H9 (cell line): ENCODE measurements at regions not wholly inside any gene's neighbourhood (a gene's known extent, or its start where the extent isn't known, plus 50 kb on each side); places are given as distances from the start of the nearest gene placed in this dataset.

ENCODE experiments used
- DNase-seq: peaks from one replicate; pipeline ENCODE4 v3.0.0-alpha.2; 2017
- H2AFZ ChIP-seq: one replicate; pipeline ENCODE4 v1.6.1; 2013; ENCODE audit warnings: mild to moderate bottlenecking, low read length, control low read depth, moderate library complexity
- H2AK5ac ChIP-seq: 2 replicates; pipeline ENCODE4 v1.6.1; 2013; ENCODE audit warnings: low read length, control low read depth, mixed read lengths; ENCODE audit not compliant: insufficient read length
- H2BK120ac ChIP-seq: one replicate; pipeline ENCODE4 v1.6.1; 2013; ENCODE audit warnings: low read depth, mild to moderate bottlenecking, low read length, control low read depth, inconsistent platforms; ENCODE audit not compliant: poor library complexity, severe bottlenecking
- H2BK12ac ChIP-seq: 2 replicates; pipeline ENCODE4 v1.6.1; 2013; ENCODE audit warnings: low read length, control low read depth, mixed read lengths, low read depth; ENCODE audit not compliant: insufficient read length
- H2BK15ac ChIP-seq: 2 replicates; pipeline ENCODE4 v1.6.1; 2013; ENCODE audit warnings: low read depth, low read length, control low read depth
- H2BK20ac ChIP-seq: one replicate; pipeline ENCODE4 v1.6.1; 2013; ENCODE audit warnings: low read depth, mild to moderate bottlenecking, low read length, control low read depth, inconsistent platforms; ENCODE audit not compliant: poor library complexity, severe bottlenecking
- H2BK5ac ChIP-seq: 2 replicates; pipeline ENCODE4 v1.6.1; 2013; ENCODE audit warnings: low read length, control low read depth, mixed read lengths; ENCODE audit not compliant: insufficient read length
- H3K14ac ChIP-seq: 2 replicates; pipeline ENCODE4 v1.6.1; 2013; ENCODE audit warnings: low read length, control low read depth; ENCODE audit not compliant: insufficient read depth
- H3K18ac ChIP-seq: 2 replicates; pipeline ENCODE4 v1.6.1; 2013; ENCODE audit warnings: low read depth, mild to moderate bottlenecking, mixed read lengths, low read length, control low read depth; ENCODE audit not compliant: insufficient read length
- H3K23ac ChIP-seq: 2 replicates; pipeline ENCODE4 v1.6.1; 2013; ENCODE audit warnings: low read length, control low read depth, mixed read lengths, low read depth; ENCODE audit not compliant: insufficient read length
- H3K23me2 ChIP-seq: 2 replicates; pipeline ENCODE4 v1.6.1; 2013; ENCODE audit warnings: low read depth, mild to moderate bottlenecking, mixed read lengths, low read length, control low read depth; ENCODE audit not compliant: insufficient read length, poor library complexity, severe bottlenecking
- H3K27ac ChIP-seq: 2 replicates; pipeline ENCODE4 v1.5.1; 2013; ENCODE audit warnings: low read length, control low read depth, mixed read lengths, low read depth; ENCODE audit not compliant: insufficient read length
- H3K27me3 ChIP-seq: 2 replicates; pipeline ENCODE4 v1.6.1; 2013; ENCODE audit warnings: low read length, control low read depth, inconsistent platforms; ENCODE audit not compliant: insufficient read depth
- H3K4ac ChIP-seq: 2 replicates; pipeline ENCODE4 v1.6.1; 2013; ENCODE audit warnings: low read depth, mild to moderate bottlenecking, control low read depth, inconsistent platforms, low read length, moderate library complexity
- H3K4me1 ChIP-seq: 2 replicates; pipeline ENCODE4 v1.6.1; 2013; ENCODE audit warnings: low read length, control low read depth, inconsistent platforms; ENCODE audit not compliant: insufficient read depth
- H3K4me2 ChIP-seq: 2 replicates; pipeline ENCODE4 v1.6.1; 2013; ENCODE audit warnings: low read length, control low read depth, mixed read lengths; ENCODE audit not compliant: insufficient read length, insufficient read depth
- H3K56ac ChIP-seq: 2 replicates; pipeline ENCODE4 v1.6.1; 2013; ENCODE audit warnings: low read depth, mild to moderate bottlenecking, mixed read lengths, low read length, control low read depth; ENCODE audit not compliant: insufficient read length
- H3K79me1 ChIP-seq: 2 replicates; pipeline ENCODE4 v1.6.1; 2013; ENCODE audit warnings: low read depth, mild to moderate bottlenecking, moderate library complexity, low read length, control low read depth, inconsistent platforms; ENCODE audit not compliant: insufficient read depth, poor library complexity, severe bottlenecking
- H3K79me2 ChIP-seq: 2 replicates; pipeline ENCODE4 v1.6.1; 2013; ENCODE audit warnings: low read length, control low read depth, inconsistent platforms; ENCODE audit not compliant: insufficient read depth
- H3K9ac ChIP-seq: 2 replicates; pipeline ENCODE4 v1.6.1; 2013; ENCODE audit warnings: low read length, control low read depth, mixed read lengths; ENCODE audit not compliant: insufficient read length; ENCODE audit errors: extremely low read depth
- H3K9me3 ChIP-seq: one replicate; pipeline ENCODE4 v1.6.1; 2013; ENCODE audit warnings: low read depth, low read length, inconsistent platforms; ENCODE audit not compliant: control insufficient read depth
- H3T11ph ChIP-seq: one replicate; pipeline ENCODE4 v1.6.1; 2013; ENCODE audit warnings: mild to moderate bottlenecking, low read length, control low read depth, inconsistent platforms
- H4K20me1 ChIP-seq: one replicate; pipeline ENCODE4 v1.6.1; 2013; ENCODE audit not compliant: control insufficient read depth, insufficient read length, insufficient read depth
- H4K5ac ChIP-seq: 2 replicates; pipeline ENCODE4 v1.6.1; 2013; ENCODE audit warnings: low read depth, mild to moderate bottlenecking, mixed read lengths, low read length, control low read depth; ENCODE audit not compliant: insufficient read length
- H4K8ac ChIP-seq: replicated peaks from 2 replicates; pipeline ENCODE4 v1.6.1; 2013; ENCODE audit warnings: low read length, control low read depth, mixed read lengths, low read depth; ENCODE audit not compliant: insufficient read length
- H4K91ac ChIP-seq: 2 replicates; pipeline ENCODE4 v1.6.1; 2013; ENCODE audit warnings: low read depth, mild to moderate bottlenecking, moderate library complexity, mixed read lengths, low read length, control low read depth; ENCODE audit not compliant: insufficient read length
- H3K27ac Mint-ChIP-seq, 3 experiments: 2 replicates in 2 of 3; 3 replicates in 1 of 3; pipeline ENCODE4 v1.8.0; 2020 to 2021; ENCODE audit warnings: mixed read lengths in 3 of 3, mild to moderate bottlenecking in 1 of 3, moderate library complexity in 1 of 3
- H3K27me3 Mint-ChIP-seq: 2 replicates; pipeline ENCODE4 v1.8.0; 2021; ENCODE audit warnings: low read depth, mild to moderate bottlenecking, moderate library complexity, mixed read lengths
- H3K36me3 Mint-ChIP-seq, 3 experiments: 2 replicates in 2 of 3; 3 replicates in 1 of 3; pipeline ENCODE4 v1.8.0; 2020 to 2021; ENCODE audit warnings: low read depth in 3 of 3, mixed read lengths in 3 of 3; ENCODE audit not compliant: insufficient read depth in 1 of 3
- H3K4me1 Mint-ChIP-seq, 2 experiments: 2 replicates each; pipeline ENCODE4 v1.8.0; 2020; ENCODE audit warnings: mixed read lengths in 2 of 2
- H3K4me3 Mint-ChIP-seq, 2 experiments: 2 replicates in 1 of 2; 3 replicates in 1 of 2; pipeline ENCODE4 v1.8.0; 2020 to 2021; ENCODE audit warnings: mild to moderate bottlenecking in 2 of 2, mixed read lengths in 2 of 2, moderate library complexity in 1 of 2
- H3K9me3 Mint-ChIP-seq, 2 experiments: 2 replicates in 1 of 2; 3 replicates in 1 of 2; pipeline ENCODE4 v1.8.0; 2020; ENCODE audit warnings: mild to moderate bottlenecking in 2 of 2, mixed read lengths in 2 of 2, moderate library complexity in 1 of 2
- WGBS: extraction: QIAGEN DNeasy Blood & Tissue Kit; methylation state at CpG from one replicate; pipeline ENCODE4 v1.1.7; 2013; ENCODE audit warnings: missing lambda C conversion rate, low lambda C conversion rate, mixed read lengths; ENCODE audit not compliant: insufficient read length; ENCODE audit errors: extremely low coverage; 5-methylcytosine and 5-hydroxymethylcytosine counted together
- TF ChIP-seq, protein P1 (sequence below): fragments of 200-600 bp; sonication (generic); conservative IDR thresholded peaks from 3 replicates; pipeline ENCODE4 v1.8.0; 2021; ENCODE audit warnings: antibody characterized with exemption, mild to moderate bottlenecking

DNA sequence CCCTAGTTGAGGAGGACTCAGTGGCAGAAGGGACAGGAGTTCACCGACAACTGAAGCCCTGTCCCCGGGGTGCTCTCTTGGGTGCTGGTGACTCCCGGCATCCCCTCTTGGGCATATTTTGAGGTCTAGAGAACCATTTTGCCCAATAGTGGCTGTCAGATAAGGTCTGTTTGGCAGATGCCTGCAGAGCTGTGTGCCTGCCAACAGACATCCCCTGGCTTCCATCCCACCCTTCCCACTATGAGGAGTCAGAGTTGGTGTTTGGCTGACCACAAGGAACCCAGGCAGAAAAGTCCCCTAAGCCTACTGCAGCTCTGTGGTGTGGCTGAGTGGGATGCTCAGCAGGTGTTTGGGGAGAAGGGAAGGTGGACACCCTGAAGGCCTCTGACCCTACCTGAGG is 207.0 kb downstream of the AUH start:
- Mint-ChIP-seq H3K9me3 (peaks cover 27 to 40% of the 10 kb centered on the region in 2 experiments), H3K27ac (no peak overlapping the region), H3K36me3 (peaks cover 11 to 33% (median 14%) of the 10 kb centered on the region in 3 experiments; a peak in 6 of 7 replicates), H3K4me1 (no peaks in the 10 kb centered on the region; a peak in 1 of 4 replicates), H3K4me3 (no peak overlapping the region), H3K27me3 (peaks cover 8% of the 10 kb centered on the region)
- Histone ChIP-seq H3K79me1 (no peaks in the 10 kb centered on the region), H2AK5ac (no peak overlapping the region), H3K4me2 (no peak overlapping the region), H3K9ac (no peak overlapping the region), H4K91ac (no peak overlapping the region), H3T11ph (no peak overlapping the region), H4K5ac (no peak overlapping the region), H2BK5ac (no peak overlapping the region), H3K14ac (no peak overlapping the region), H3K23me2 (no peaks in the 10 kb centered on the region), H3K18ac (no peak overlapping the region), H2AFZ (no peak overlapping the region), H3K27ac (no peak overlapping the region), H3K23ac (no peak overlapping the region), H2BK15ac (no peak overlapping the region), H2BK120ac (no peak overlapping the region), H3K4ac (no peak overlapping the region), H2BK12ac (no peak overlapping the region), H2BK20ac (no peak overlapping the region), H3K27me3 (no peaks in the 10 kb centered on the region), H4K20me1 (no peaks in the 10 kb centered on the region), H3K4me1 (no peaks in the 10 kb centered on the region), H3K56ac (no peak overlapping the region), H3K9me3 (peaks cover 7% of the 10 kb centered on the region), H3K79me2 (no peaks in the 10 kb centered on the region), H4K8ac (no peak overlapping the region)
- TF ChIP-seq, protein P1, sequence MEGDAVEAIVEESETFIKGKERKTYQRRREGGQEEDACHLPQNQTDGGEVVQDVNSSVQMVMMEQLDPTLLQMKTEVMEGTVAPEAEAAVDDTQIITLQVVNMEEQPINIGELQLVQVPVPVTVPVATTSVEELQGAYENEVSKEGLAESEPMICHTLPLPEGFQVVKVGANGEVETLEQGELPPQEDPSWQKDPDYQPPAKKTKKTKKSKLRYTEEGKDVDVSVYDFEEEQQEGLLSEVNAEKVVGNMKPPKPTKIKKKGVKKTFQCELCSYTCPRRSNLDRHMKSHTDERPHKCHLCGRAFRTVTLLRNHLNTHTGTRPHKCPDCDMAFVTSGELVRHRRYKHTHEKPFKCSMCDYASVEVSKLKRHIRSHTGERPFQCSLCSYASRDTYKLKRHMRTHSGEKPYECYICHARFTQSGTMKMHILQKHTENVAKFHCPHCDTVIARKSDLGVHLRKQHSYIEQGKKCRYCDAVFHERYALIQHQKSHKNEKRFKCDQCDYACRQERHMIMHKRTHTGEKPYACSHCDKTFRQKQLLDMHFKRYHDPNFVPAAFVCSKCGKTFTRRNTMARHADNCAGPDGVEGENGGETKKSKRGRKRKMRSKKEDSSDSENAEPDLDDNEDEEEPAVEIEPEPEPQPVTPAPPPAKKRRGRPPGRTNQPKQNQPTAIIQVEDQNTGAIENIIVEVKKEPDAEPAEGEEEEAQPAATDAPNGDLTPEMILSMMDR: no peak
- DNase-seq: no peak
- no CpG with 5 or more reads among the region's 3 CpGs for WGBS
